ENCODE measurements at regions not wholly inside any gene's neighbourhood (a gene's known extent, or its start where the extent isn't known, plus 50 kb on each side); places are given as distances from the start of the nearest gene placed in this dataset.

GRCh38 chr5:135721548-135722090, 112.8 kb upstream of the SLC25A48 start:
- TF ChIP-seq CTCF (IDR thresholded peaks at IDR 0.05; ENCODE audit: low read length) (no peak), EZH2 (IDR thresholded peaks at IDR 0.05; ENCODE audit: borderline replicate concordance, low read length) (no peak)
- no peak overlapping the region for H3K27ac ChIP-seq (ENCODE audit: low read depth, low read length, poor library complexity, severe bottlenecking)
- no peak overlapping the region for H3K4me3 ChIP-seq (ENCODE audit: low read depth, low read length, poor library complexity, severe bottlenecking)
- H3K9me3 ChIP-seq (ENCODE audit: low read length): no peaks in the 10 kb centered on the region
- H3K79me2 ChIP-seq (ENCODE audit: insufficient read depth, low read length): no peaks in the 10 kb centered on the region
- H3F3A ChIP-seq (ENCODE audit: insufficient read depth, low read length): no peaks in the 10 kb centered on the region
- no peaks in the 10 kb centered on the region for H3K9me2 ChIP-seq (ENCODE audit: low read depth, low read length)
- H3K4me2 ChIP-seq (ENCODE audit: low read length): no peak overlapping the region
- H3K27me3 ChIP-seq (ENCODE audit: insufficient read depth, low read length): no peaks in the 10 kb centered on the region
- no peaks in the 10 kb centered on the region for H3K36me3 ChIP-seq (ENCODE audit: insufficient read depth, low read length)
- H3K4me1 ChIP-seq (ENCODE audit: insufficient read depth, low read length, severe bottlenecking): no peaks in the 10 kb centered on the region
- no peak overlapping the region for H2AFZ ChIP-seq (ENCODE audit: low read length)
- H4K20me1 ChIP-seq (ENCODE audit: insufficient read depth, low read length): no peaks in the 10 kb centered on the region
- H3K9ac ChIP-seq (ENCODE audit: low read length): no peak overlapping the region

DNA sequence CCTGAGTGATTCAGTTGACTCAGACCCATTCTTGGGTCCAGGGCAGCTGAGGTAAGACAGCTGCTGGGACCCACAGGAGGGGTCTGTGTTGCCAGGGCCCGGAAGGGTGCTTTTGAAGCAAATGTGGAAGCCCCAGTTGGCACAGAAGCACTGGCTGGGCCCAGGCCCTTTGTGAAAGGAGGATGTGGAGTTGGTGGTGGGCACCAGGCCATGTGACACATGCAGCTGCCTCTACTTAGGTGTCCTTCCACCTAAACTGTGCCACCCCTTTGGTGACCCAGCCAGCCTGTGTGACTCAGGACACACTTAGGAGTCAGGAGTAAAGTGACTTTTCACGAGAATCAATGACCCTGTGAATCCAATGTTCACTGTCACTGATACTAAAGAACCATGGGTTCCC, 114.3 kb upstream of the SLC25A48 start:
- H3K27me3 ChIP-seq (ENCODE audit: insufficient read depth, low read length): no peaks in the 10 kb centered on the region
- no peak overlapping the region for H2AFZ ChIP-seq (ENCODE audit: low read length)
- no peaks in the 10 kb centered on the region for H4K20me1 ChIP-seq (ENCODE audit: insufficient read depth, low read length)
- no peaks in the 10 kb centered on the region for H3K9me2 ChIP-seq (ENCODE audit: low read depth, low read length)
- no peaks in the 10 kb centered on the region for H3K36me3 ChIP-seq (ENCODE audit: insufficient read depth, low read length)
- H3K9ac ChIP-seq (ENCODE audit: low read length): no peak overlapping the region
- no peaks in the 10 kb centered on the region for H3K4me1 ChIP-seq (ENCODE audit: insufficient read depth, low read length, severe bottlenecking)
- no peaks in the 10 kb centered on the region for H3K79me2 ChIP-seq (ENCODE audit: insufficient read depth, low read length)
- H3K4me3 ChIP-seq (ENCODE audit: low read depth, low read length, poor library complexity, severe bottlenecking): no peak overlapping the region
- no peaks in the 10 kb centered on the region for H3K9me3 ChIP-seq (ENCODE audit: low read length)
- H3F3A ChIP-seq (ENCODE audit: insufficient read depth, low read length): no peaks in the 10 kb centered on the region
- H3K27ac ChIP-seq (ENCODE audit: low read depth, low read length, poor library complexity, severe bottlenecking): no peak overlapping the region
- no peak overlapping the region for H3K4me2 ChIP-seq (ENCODE audit: low read length)
- no peak for TF ChIP-seq EZH2 (IDR thresholded peaks at IDR 0.05; ENCODE audit: borderline replicate concordance, low read length)
- TF ChIP-seq CTCF (IDR thresholded peaks at IDR 0.05; ENCODE audit: low read length): no peak

DNA sequence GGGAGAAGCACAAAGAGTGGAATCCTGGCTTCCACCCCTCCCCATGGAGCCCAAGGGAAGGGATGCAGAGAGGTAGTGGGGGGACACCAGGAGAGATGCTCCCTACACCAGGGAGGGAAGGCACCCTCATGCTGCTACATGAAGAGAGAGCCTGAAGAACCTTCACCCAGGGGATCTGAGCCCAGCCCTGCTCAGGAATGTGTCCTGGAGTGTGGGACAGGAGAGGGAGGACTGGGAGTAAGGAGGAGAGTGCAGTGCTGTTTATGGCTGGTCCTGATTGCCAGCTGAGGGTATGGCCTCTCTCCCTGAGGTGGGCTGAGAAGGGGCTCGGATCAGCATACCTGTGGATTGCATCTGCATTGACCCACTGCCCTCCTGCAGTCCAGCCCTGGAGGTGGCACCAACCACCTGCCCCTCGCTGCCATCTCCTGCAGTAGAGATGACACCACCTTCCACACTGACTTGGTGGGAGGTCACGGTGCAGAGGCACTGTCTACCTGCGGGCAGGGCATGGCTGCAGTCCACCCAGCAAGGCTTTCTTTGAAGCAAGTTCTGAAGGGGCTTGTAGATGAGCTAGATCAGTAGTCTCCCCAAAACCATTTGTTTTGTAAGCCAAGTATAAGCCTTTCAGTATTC, 114.9 kb upstream of the SLC25A48 start:
- Histone ChIP-seq H3K79me2 (ENCODE audit: insufficient read depth, low read length) (no peaks in the 10 kb centered on the region), H4K20me1 (ENCODE audit: insufficient read depth, low read length) (no peaks in the 10 kb centered on the region), H3K4me1 (ENCODE audit: insufficient read depth, low read length, severe bottlenecking) (no peaks in the 10 kb centered on the region), H3K9ac (ENCODE audit: low read length) (no peak overlapping the region), H3K9me3 (ENCODE audit: low read length) (no peaks in the 10 kb centered on the region), H3F3A (ENCODE audit: insufficient read depth, low read length) (no peaks in the 10 kb centered on the region), H3K4me3 (ENCODE audit: low read depth, low read length, poor library complexity, severe bottlenecking) (no peak overlapping the region), H3K27me3 (ENCODE audit: insufficient read depth, low read length) (no peaks in the 10 kb centered on the region), H3K4me2 (ENCODE audit: low read length) (no peak overlapping the region), H3K9me2 (ENCODE audit: low read depth, low read length) (no peaks in the 10 kb centered on the region), H3K27ac (ENCODE audit: low read depth, low read length, poor library complexity, severe bottlenecking) (no peak overlapping the region), H2AFZ (ENCODE audit: low read length) (no peak overlapping the region), H3K36me3 (ENCODE audit: insufficient read depth, low read length) (no peaks in the 10 kb centered on the region)
- TF ChIP-seq EZH2 (IDR thresholded peaks at IDR 0.05; ENCODE audit: borderline replicate concordance, low read length) (no peak), CTCF (IDR thresholded peaks at IDR 0.05; ENCODE audit: low read length) (no peak)
